Activated CD4-positive, CD25-positive, alpha-beta regulatory T cell treated with anti-CD3 and anti-CD28 coated beads, Interleukin-2, amount 50 U/mL, for 24 hours (primary cell): ENCODE measurements at regions not wholly inside any gene's neighbourhood (a gene's known extent, or its start where the extent isn't known, plus 50 kb on each side); places are given as distances from the start of the nearest gene placed in this dataset.
"Not testable (repeated sequence)": the region's sequence is repeated elsewhere in the genome, so short reads cannot be mapped to it uniquely, and the experiment has no call there.

ENCODE experiments used
- ATAC-seq, 2 donors: fragments of 150-1000 bp; cut with Tn5 transposase; one replicate each; pipeline ENCODE4 v1.10.0; 2021; ENCODE audit warnings: mild to moderate bottlenecking in 1 of 2, moderate library complexity in 1 of 2

DNA sequence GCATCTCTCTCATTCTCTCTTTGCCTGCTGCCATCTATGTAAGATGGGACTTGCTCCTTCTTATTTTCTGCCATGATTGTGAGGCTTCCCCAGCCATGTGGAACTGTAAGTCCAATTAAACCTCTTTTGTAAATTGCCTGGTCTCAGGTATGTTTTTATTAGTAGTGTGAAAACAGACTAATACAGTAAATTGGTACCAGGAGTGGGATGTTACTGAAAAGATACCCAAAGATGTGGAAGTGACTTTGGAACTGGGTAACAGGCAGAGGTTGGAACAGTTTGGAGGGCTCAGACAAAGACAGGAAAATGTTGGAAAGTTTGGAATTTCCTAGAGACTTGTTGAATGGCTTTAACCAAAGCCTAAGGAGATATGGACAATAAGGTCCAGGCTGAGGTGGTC lies 503.1 kb upstream of the SOX9 start:
- not testable (repeated sequence) for ATAC-seq

DNA sequence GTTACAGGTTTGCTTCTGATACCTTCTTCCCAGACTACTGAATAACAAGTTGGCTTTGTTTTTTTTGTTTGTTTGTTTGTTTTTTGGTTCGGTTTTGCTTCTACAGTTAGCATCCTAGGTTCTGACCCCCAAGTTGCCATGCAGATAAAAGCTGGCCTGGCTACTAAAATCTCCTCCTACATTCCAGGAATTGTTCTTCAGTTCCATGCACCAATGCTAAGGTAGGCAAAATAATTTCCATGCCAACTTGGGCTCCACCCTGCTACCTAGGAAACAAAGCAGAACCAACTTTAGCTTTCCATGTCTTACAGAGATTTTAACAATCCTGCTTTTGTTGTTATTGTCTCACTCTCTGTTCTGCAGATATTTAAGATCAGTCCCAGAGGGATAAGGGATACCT lies 495.5 kb upstream of the SOX9 start:
- no peak for ATAC-seq

DNA sequence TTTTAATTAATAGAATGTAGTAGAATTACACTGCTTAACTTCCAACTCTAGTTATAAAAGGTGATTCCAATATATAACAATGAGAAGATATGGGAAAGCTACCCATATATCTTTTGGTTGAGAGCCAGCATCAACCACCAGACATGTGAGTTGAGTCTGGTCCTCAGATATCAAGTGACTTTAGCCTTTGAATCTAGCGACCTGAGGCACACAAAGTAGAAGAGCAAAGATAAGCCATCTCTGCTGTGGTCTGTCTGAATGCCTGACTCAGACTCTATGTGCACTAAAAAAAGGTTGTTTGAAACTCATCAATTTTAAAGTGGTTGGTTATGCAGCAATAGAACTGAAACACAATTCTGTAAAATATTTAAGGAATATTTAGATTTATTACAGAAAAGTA lies 492.5 kb upstream of the SOX9 start:
- no peak for ATAC-seq

DNA sequence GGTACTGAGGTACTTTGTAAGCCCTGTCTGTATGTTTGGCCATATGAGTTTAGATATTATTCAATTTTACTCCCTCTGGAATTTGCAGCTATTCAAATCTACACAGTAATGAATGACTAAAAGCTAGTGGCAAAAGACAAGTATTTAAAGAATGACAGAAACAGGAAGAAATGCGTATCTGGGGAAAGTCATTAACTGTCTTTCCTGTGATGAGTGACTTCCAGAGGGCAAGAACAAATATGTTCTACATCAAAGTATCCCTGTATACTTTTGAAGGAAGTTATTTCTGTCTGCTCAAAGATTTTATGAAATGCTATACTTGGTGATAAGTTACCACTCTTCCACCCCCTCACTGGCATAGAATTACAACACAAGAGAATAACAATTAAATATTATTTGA lies 489.3 kb upstream of the SOX9 start:
- ATAC-seq = no peak

DNA sequence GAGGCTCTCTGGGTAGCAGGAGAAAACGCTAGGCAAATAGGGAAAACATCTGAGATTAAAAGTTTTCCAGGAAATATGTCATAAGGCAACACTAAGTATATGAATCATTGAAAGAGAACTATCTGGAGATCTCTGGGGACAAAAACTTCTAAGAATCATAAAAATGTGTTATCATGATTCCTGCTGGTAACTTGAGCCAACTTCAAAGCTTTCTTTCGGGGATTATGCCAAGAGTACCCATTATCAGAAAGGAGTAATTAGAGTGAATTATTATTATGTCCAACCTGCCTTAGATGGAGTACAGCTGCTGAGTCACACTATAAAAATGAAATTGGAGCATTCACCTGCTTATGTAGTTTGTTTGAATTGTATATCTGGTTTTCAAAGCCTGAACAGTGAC lies 488.5 kb upstream of the SOX9 start:
- no peak for ATAC-seq

DNA sequence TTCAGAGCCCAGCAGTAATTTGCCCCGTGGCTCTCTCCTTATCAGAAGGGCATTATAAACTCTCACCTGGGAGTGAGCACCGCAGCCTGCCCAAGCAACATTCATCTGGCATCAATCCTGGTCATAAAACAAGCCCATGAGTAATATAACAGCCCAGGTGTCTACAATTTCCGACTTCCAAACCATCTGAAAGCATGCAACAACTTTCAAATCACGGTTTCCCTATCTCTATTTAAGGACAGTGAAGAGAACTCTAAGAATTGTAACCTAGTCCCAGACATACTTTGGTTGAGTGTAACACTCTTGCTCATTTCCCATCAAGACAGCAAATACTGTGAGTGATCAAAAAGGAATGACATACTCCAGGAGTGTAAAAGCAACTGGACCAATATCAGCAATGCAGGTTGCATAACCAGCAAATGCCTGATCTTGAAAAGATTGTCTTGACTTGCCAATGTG lies 487.4 kb upstream of the SOX9 start:
- no peak for ATAC-seq

DNA sequence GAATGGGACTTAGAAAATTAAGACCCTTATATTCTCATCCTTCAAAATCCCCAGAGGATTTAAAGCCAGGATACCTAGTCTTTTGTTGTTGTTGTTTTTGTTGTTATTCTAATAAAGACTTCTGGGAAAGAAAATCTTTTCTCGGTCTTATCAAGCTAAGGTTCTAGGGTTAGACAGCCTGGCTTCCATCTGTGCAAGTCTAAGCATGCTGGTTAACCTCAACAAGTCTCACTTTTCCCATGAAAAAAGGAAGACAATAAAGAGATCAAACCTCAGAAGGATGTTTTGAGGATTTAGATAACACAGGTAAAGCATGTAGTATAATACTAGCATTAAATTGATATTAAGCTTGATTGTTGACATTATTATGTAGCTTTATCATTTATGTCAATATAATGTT lies 486.4 kb upstream of the SOX9 start:
- no peak for ATAC-seq

DNA sequence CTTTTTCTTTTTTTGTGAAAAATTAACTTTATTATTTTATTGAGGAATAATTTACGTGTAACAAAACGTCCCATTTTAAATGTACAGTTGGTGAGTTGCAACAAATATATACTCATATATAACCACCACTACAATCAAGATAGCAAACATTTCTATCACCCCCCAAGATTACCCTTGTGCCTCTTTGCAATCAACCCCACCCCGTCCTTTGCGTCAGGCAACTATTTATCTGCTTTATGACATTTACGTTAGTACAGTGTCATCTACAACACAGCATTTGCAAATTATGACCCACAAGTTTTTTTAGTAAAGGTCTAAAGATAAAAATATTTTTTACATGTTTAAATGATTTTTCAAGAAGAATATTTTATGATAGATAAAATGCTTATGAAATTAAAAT lies 485.6 kb upstream of the SOX9 start:
- no peak for ATAC-seq

DNA sequence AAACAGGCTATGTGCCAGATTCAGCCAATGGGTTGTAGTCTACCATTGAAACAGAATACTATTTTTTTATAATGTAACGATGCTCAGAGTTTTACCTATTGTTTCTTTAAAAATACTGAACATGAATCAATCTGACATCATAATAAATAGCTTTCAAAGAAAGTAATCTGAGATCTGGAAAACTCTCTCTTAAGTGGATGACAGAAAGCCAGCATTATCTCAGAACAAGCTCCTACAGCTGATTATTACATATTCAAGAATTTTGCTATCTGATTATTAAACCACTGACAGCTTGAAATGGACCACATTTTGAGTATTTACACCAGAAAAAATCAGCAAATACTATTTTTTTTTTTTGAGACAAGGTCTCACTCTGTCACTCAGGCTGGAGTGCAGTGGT lies 484.2 kb upstream of the SOX9 start:
- ATAC-seq = no peak

DNA sequence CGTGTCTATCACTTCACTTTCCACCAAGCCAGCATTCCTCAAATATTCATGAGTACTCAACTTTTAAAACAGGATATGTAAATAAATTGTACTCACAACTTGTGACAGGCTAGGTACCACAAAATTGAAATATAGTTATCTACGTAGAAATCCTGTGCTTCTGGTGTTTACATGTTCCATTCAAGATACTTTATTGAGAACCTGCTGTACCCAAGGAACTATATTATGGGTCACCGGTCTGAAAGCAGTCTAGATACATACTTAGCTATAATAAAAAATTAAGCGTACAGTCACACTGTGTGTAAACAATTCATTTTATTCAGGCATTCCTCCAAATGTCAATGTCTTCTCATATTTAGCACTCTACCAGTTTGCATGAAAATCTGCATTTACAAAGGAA lies 482.2 kb upstream of the SOX9 start:
- no peak for ATAC-seq

DNA sequence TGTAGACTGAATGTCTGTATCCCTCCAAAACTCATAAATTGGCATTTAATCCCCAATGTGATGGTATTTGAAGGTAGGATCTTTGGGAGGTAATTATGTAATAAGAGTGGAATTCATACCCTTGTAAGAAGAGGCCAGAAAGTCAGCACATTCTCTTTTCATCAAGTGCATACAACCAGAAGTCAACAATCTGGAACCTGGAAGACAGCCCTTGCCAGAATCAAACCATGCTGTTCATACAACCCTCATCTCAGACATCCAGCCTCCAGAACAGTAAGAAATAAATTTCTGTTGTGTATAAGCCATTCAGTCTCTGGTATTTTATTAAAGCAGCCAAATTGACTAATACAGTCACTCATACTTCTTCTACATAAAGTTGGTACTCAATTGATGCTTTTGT lies 481.0 kb upstream of the SOX9 start:
- ATAC-seq = no peak

DNA sequence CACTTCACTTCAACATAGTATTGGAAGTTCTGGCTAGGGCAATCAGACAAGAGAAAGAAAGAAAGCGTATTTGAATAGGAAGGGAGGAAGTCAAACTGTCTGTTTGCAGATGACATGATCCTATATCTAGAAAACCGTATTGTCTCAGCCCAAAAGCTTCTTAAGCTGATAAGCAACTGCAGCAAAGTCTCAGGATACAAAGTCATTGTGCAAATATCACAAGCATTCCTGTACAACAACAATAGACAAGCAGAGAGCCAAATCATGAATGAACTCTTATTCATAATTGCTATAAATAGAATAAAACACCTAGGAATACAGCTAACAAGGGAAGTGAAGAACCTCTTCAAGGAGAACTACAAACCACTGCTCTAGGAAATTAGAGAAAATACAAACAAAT lies 473.9 kb upstream of the SOX9 start:
- not testable (repeated sequence) for ATAC-seq

DNA sequence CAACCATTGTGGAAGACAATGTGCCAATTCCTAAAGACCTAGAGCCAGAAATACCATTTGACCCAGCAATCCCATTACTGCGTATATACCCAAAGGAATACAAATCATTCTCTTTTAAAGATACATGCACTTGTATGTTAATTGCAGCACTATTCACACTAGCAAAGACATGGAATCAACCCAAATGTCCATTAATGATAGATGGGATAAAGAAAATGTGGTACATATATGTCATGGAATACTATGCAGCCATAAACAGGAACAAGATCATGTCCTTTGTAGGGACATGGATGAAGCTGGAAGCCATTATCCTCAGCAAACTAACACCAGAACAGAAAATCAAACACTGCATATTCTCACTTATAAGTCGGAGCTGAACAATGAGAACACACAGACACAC lies 472.5 kb upstream of the SOX9 start:
- ATAC-seq = not testable (repeated sequence)

DNA sequence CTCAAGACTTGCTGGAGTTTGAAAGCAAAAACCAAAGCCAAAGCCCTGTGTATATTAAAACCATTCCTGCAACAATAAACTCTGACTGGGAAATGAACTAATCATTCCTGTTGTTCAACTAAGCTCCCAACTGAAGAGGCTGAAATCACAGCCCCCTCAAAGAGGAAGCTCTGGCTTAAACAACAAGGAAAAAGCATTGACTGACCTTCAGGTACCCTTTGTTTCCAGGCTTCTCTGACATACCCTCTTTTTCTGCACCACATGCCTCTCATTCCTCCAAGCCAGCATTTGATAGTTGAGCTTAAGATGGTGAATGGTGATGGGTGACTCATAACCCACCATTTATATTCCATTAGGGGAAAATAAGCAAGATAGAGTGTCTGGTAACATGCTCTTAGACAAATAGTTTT lies 470.9 kb upstream of the SOX9 start:
- no peak for ATAC-seq

DNA sequence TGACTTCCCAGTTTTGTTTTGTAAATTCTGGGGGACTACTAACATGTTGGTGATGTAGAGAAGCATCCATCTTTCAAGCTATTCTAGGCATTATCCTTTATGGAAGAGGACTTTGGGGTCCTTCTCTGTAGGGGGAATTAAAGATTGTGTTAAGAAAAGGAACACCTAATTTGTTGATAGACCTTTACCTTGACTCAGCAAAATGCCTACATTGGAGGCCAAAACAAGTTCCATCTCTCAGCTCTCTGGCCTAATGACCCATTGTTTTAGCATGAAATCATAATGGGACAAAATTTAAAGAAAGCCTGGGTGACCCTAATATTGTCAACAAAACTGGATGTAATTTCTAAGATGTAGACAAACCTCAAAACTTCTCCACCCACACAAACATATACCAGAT lies 465.3 kb upstream of the SOX9 start:
- ATAC-seq = no peak

DNA sequence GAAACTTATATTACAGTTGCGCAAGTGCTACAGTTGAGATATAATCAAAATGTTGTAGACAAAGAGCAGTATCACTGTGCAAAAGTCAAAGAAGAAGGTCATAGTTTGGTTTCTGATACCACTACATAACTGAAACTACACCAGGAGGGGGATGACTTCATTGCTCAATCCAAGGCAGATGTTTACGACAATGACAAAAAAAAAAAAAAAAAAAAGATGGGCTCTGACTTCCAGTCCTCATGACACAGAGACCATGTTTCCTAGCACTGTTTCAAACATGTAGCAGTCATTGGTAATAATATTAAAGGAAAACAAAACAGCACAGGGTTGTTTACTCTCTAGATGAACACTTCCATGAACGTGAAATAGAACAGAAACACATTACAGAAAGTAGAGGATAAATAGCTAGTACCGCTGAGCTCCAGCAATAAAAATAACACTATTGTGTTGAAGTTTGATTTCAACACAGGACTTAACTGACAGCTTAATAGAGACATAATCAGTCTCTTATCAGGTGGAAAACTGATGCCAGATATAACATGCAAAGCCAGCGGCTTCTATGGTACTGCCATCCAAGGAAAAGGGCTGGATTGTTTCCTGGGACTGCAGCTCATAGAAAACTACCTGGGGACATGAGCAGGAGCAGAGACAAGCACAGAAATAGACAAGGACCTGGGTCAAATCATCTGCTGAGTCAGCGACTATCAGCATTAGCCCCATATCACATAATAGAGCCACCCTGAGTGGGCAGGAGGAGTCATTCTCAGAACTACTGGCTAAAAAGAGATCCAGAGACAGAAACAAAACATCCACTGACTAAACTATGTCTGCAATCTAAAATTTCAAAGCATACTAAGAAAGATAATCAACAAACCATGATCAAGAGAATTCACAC lies 463.6 kb upstream of the SOX9 start:
- ATAC-seq = no peak

DNA sequence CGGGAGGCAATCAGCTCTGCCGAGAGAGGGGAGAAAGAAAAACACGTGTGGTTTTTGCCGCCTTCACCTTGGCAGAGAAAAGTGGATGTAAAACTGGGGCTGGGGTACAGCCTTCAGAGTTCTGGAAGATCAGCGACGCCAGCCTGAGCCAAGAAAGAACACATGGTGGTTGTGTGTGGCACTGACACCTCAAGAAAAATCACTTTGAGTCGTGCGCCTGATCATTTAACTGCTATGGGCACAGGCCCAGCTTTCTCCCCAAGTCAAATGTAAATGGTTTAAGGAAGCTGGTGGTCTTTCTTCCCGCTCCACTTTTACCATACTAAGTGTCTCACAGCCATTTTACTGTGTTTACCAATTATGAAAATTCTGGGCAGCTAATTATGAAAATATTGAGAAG lies 461.8 kb upstream of the SOX9 start:
- no peak for ATAC-seq

DNA sequence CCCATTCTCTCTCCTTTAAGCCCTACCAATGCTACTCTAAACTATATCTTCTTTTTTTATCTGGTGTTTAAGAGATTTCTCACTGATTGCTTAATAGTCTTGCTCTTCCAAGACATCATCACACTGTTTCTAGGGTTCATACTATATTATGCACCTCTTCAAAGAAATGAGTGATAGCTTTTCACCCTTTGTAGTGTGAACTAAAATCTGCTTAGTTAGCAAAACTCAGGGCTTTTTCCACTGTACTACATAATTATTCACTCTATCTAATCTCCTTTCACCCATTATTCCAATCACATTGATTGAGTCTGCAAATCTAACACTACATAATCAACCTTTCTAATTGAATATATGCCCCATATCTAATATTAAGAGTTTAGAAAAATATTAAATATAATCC lies 456.0 kb upstream of the SOX9 start:
- no peak for ATAC-seq

DNA sequence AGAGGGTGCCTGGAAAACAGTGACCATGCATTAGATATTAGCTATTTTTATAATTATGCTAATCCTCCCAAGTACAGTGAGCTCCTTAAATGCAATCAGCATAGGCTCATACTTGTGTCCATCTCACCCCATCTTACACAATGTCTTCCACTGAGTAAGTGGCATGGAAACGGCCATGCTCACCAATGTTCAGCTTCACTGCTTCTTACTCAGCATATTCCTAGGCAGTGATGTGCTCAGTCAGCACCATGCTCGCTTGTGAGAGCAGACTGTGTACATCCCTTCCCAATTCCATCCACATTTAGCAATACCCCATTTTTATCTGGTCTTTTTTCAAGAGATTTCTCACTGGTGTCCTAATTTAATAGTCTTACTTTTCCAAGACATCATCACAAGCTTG lies 454.8 kb upstream of the SOX9 start:
- ATAC-seq = no peak

DNA sequence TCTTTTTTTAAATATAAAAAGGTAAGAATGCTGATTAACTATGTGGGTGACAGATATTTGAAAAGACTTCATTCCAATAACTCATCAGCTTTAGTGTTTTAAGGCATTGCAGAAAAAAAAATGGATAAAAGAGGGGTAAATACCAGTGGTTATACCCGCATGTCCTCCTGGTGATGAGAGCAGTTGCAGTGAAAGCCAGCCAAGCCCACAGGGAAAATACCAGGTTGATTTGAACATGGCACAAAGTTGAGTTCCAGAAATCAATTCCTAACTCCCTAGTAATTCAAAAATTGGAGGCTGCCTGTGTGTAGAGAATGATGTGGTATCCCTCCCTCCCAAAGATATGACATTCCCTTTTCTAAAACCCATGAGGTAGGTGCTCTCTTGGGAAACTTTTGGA lies 453.2 kb upstream of the SOX9 start:
- ATAC-seq = no peak

DNA sequence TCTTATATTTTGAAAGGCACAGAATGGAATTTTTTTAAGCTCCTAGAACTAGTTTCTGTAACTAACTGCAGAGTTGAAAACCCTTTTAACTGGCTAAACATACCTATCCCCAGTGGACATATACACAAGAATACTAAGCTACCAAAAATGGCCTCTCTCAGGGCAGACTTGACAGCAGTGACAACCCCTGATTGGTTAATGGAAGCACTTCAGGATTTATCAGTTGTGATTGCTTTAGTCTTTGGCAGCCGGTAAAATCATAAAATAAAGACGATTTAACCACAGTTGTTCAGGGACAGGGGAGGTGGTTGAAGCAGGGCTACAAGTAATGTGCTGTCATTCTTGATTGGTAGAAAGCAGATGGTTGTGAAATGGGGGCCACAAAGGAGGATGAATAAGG lies 452.0 kb upstream of the SOX9 start:
- ATAC-seq = no peak

DNA sequence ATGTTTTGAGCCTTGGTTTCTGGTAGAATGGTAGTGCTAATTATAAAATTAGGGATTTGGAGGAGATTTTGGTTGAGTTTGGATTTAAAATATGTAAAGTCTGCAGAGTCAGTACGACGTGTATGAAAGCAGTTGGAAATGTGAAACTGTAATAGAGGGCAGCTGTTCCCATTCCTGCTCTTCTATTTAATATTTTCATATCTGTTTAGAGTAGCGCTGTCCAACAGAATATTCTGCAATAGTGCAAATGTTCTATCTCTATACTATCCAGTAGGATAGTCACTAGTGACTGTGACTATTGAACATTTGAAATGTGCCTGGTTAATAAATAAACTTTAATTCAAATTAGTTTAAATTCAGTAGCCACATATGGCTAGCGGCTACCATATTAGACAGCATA lies 443.4 kb upstream of the SOX9 start:
- ATAC-seq = no peak

DNA sequence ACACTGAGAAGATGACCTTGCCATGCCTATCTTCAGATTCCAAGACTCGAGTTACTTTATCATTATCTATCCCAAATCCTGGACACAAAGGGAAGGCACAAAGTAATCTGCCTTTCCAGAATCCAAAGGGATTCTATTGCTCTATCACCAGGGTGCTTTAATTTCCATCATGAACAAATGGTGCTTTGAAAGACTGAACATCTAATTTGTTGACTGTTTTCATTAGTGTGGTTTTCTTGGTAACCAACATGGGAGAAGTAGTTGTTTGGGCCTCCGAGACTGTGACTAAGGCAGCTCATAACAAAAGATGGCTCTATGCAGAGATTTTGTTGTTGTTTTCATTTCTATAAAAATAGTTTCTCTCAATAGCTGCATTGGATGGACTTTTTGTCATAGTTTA lies 441.0 kb upstream of the SOX9 start:
- ATAC-seq = no peak

DNA sequence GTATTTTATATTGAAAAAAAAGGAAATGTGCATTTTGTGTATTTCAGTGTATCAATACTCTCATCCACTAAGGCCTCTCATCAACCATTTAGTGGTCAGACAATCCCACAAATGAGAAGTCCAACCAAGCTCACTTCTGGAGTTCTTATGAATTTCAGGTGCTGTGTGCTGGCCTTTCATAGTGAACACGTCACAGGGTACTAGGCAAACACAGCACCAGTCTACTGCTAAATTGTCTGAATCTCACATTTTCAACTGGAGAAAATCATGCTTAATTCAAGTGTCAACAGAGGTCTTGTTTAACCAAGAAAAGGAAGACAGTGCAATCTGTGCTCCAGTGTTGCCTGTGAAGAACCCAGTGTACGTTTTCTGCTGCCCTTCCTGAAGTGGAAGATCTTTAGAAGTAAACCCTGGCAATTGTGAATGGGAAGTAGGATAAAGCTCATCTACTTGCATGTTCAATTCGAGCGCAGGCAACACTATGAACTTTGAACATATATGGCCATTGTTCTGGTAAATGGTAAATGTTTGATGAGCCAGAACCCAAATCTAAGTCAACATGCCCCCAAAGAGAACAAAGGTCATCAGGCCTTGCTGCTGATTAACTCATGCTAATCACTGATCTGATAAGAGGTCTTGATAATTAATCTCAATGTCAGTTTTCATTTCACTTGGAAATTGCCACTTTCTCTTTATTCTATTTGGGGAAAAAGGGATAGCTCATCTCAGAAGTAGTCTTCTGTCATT lies 439.2 kb upstream of the SOX9 start:
- no peak for ATAC-seq

DNA sequence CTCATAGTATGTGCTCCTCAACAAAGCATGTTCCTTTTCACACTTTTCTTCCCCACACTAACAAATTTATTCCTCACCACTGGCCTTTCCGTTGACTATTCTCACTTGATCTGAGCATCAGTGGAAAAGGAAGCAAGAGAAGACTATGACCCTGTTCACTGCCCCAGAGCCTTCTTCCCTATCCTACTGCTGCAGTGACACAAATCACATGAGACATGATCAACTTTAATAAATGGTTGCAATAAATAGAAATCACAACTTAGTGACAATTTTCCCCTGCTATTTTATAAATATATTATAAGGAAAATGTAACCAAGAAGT lies 438.7 kb upstream of the SOX9 start:
- no peak for ATAC-seq
